MM.1S (cell line): ENCODE measurements at regions not wholly inside any gene's neighbourhood (a gene's known extent, or its start where the extent isn't known, plus 50 kb on each side); places are given as distances from the start of the nearest gene placed in this dataset.

ENCODE experiments used
- DNase-seq: peaks from one replicate; pipeline ENCODE4 v3.0.0-alpha.2; 2015
- H2AFZ ChIP-seq: fragments of 300-600 bp; sonication (generic); 2 replicates; pipeline ENCODE4 v1.6.0; 2016; ENCODE audit warnings: antibody characterized with exemption, low read length
- H3F3A ChIP-seq: fragments of 300-600 bp; sonication (generic); 2 replicates; pipeline ENCODE4 v1.6.1; 2016; ENCODE audit warnings: mild to moderate bottlenecking, antibody characterized with exemption, low read length, moderate library complexity, mixed read lengths; ENCODE audit not compliant: insufficient read depth
- H3K27ac ChIP-seq: fragments of 300-600 bp; sonication (generic); 2 replicates; pipeline ENCODE4 v1.5.1; 2016; ENCODE audit warnings: mild to moderate bottlenecking, low read length
- H3K27me3 ChIP-seq: fragments of 300-600 bp; sonication (generic); replicated peaks from 2 replicates; pipeline ENCODE4 v1.6.0; 2016; ENCODE audit warnings: low read length; ENCODE audit not compliant: insufficient read depth
- H3K36me3 ChIP-seq: fragments of 300-600 bp; sonication (generic); replicated peaks from 2 replicates; pipeline ENCODE4 v1.6.1; 2016; ENCODE audit warnings: mild to moderate bottlenecking, low read length, mixed read lengths; ENCODE audit not compliant: insufficient read depth
- H3K4me1 ChIP-seq: fragments of 300-600 bp; sonication (generic); 2 replicates; pipeline ENCODE4 v1.6.1; 2016; ENCODE audit warnings: low read length, mixed read lengths
- H3K4me2 ChIP-seq: fragments of 300-600 bp; sonication (generic); 2 replicates; pipeline ENCODE4 v1.6.0; 2016; ENCODE audit warnings: low read depth, low read length
- H3K4me3 ChIP-seq: fragments of 300-600 bp; sonication (generic); 2 replicates; pipeline ENCODE4 v1.5.1; 2016; ENCODE audit warnings: low read length, mixed read lengths
- H3K79me2 ChIP-seq: fragments of 300-600 bp; sonication (generic); 2 replicates; pipeline ENCODE4 v1.6.1; 2016; ENCODE audit warnings: mixed run types, low read length, mixed read lengths
- H3K9ac ChIP-seq: fragments of 300-600 bp; sonication (generic); 2 replicates; pipeline ENCODE4 v1.6.1; 2016; ENCODE audit warnings: low read length, mixed read lengths
- H3K9me2 ChIP-seq: fragments of 300-600 bp; sonication (generic); replicated peaks from 2 replicates; pipeline ENCODE4 v1.6.1; 2016; ENCODE audit warnings: mild to moderate bottlenecking, low read length, mixed read lengths; ENCODE audit not compliant: insufficient read depth
- H3K9me3 ChIP-seq: fragments of 300-600 bp; sonication (generic); replicated peaks from 2 replicates; pipeline ENCODE4 v1.6.1; 2016; ENCODE audit warnings: mild to moderate bottlenecking, low read length, mixed read lengths; ENCODE audit not compliant: insufficient read depth
- H4K20me1 ChIP-seq: fragments of 300-600 bp; sonication (generic); 2 replicates; pipeline ENCODE4 v1.6.1; 2016; ENCODE audit warnings: mild to moderate bottlenecking, low read length, moderate library complexity, mixed read lengths; ENCODE audit not compliant: insufficient read depth
- CTCF ChIP-seq: fragments of 300-600 bp; sonication (generic); IDR thresholded peaks from 2 replicates; pipeline ENCODE4 v1.5.1; 2016; ENCODE audit warnings: antibody characterized with exemption, low read length, mixed read lengths
- EZH2 ChIP-seq: fragments of 300-600 bp; sonication (generic); optimal IDR thresholded peaks from 2 replicates; pipeline ENCODE3; 2017; ENCODE audit warnings: low read depth, mild to moderate bottlenecking, antibody characterized with exemption, low read length, mixed read lengths
- EZH2phosphoT487 ChIP-seq: fragments of 300-600 bp; sonication (generic); IDR thresholded peaks from 2 replicates; pipeline ENCODE4 v1.6.1; 2018; ENCODE audit warnings: antibody characterized with exemption, low read length

DNA sequence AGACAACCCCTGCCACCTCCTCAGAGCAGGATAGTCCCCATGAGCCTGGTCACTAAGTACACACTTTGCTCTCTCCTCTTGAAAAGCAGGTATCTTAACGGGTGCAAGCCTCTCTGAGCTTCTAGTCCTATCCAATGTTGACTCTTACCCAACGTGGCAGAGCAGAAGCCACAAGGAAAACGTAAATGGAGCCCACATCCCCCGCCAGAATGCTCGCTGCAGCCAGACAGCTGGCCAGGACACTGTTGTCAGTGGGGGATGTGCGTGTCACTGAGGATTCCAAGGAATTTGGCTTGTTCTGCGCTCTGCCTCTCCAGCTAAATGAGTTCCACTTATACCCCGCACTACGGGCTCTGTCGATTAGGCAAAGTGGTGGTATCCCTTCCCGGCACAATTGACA is 67.8 kb upstream of the IGF1R start:
- no peaks in the 10 kb centered on the region for H3K36me3 ChIP-seq
- H3K27ac ChIP-seq: no peak overlapping the region
- H3K4me1 ChIP-seq: no peaks in the 10 kb centered on the region
- no peaks in the 10 kb centered on the region for H3K79me2 ChIP-seq
- H2AFZ ChIP-seq: no peak overlapping the region
- H3K4me2 ChIP-seq: no peak overlapping the region
- no peak for DNase-seq
- no peak overlapping the region for H3K4me3 ChIP-seq
- no peaks in the 10 kb centered on the region for H3K27me3 ChIP-seq
- H4K20me1 ChIP-seq: no peaks in the 10 kb centered on the region
- no peaks in the 10 kb centered on the region for H3F3A ChIP-seq
- H3K9me2 ChIP-seq: no peaks in the 10 kb centered on the region
- no peaks in the 10 kb centered on the region for H3K9me3 ChIP-seq
- no peak for TF ChIP-seq EZH2phosphoT487
- TF ChIP-seq EZH2: no peak
- TF ChIP-seq CTCF: no peak
- no peak overlapping the region for H3K9ac ChIP-seq

DNA sequence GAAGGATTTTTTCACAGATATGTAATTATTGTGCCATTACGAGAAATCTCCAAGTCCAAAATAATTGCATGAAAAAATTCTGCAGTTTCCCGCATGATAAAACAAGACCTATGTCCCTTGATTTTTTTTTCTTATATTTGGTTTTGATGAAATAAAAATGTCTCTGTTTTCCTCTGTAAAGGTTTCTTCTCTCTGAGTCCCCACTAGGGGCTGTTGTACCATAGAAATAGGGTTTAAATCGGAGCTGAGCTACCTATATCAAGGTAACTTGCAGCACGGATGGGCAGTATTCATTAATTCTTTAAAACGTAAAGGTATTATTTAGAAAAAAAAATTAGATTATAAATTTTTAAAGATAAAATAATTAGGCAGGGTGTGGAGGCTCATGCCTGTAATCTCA is 66.6 kb upstream of the IGF1R start:
- Histone ChIP-seq H3K79me2 (no peaks in the 10 kb centered on the region), H2AFZ (no peak overlapping the region), H3F3A (no peaks in the 10 kb centered on the region), H3K9me3 (no peaks in the 10 kb centered on the region), H3K27ac (no peak overlapping the region), H3K36me3 (no peaks in the 10 kb centered on the region), H3K4me1 (no peaks in the 10 kb centered on the region), H3K4me2 (no peak overlapping the region), H4K20me1 (no peaks in the 10 kb centered on the region), H3K9ac (no peak overlapping the region), H3K9me2 (no peaks in the 10 kb centered on the region), H3K4me3 (no peak overlapping the region), H3K27me3 (no peaks in the 10 kb centered on the region)
- TF ChIP-seq EZH2phosphoT487 (no peak), CTCF (no peak)
- no peak for DNase-seq

GRCh38 chr15:98582900-98583554 is 65.3 kb upstream of the IGF1R start:
- Histone ChIP-seq H3K36me3 (no peaks in the 10 kb centered on the region), H2AFZ (no peak overlapping the region), H3K27me3 (no peaks in the 10 kb centered on the region), H4K20me1 (no peaks in the 10 kb centered on the region), H3K9me2 (no peaks in the 10 kb centered on the region), H3K9ac (no peak overlapping the region), H3K4me1 (no peaks in the 10 kb centered on the region), H3K4me3 (no peak overlapping the region), H3K79me2 (no peaks in the 10 kb centered on the region), H3F3A (no peaks in the 10 kb centered on the region), H3K4me2 (no peak overlapping the region), H3K9me3 (no peaks in the 10 kb centered on the region), H3K27ac (no peak overlapping the region)
- TF ChIP-seq CTCF: no peak
- TF ChIP-seq EZH2: no peak
- TF ChIP-seq EZH2phosphoT487: no peak
- DNase-seq: no peak
